OCI-LY1 (cell line): ENCODE measurements at regions not wholly inside any gene's neighbourhood (a gene's known extent, or its start where the extent isn't known, plus 50 kb on each side); places are given as distances from the start of the nearest gene placed in this dataset.

Experiments
- EZH2 ChIP-seq: fragments of 200-600 bp; sonication (generic), shearing (Covaris generic); IDR thresholded peaks from 2 replicates; pipeline ENCODE4 v1.8.0; 2017; ENCODE audit warnings: borderline replicate concordance, mixed run types, mild to moderate bottlenecking, antibody characterized with exemption, low read length, moderate library complexity, mixed read lengths
- TF ChIP-seq, protein P1 (sequence below): fragments of 200-600 bp; sonication (generic), shearing (Covaris generic); IDR thresholded peaks from 2 replicates; pipeline ENCODE4 v1.5.1; 2017; ENCODE audit warnings: mild to moderate bottlenecking, antibody characterized with exemption, low read length, moderate library complexity, mixed read lengths

DNA sequence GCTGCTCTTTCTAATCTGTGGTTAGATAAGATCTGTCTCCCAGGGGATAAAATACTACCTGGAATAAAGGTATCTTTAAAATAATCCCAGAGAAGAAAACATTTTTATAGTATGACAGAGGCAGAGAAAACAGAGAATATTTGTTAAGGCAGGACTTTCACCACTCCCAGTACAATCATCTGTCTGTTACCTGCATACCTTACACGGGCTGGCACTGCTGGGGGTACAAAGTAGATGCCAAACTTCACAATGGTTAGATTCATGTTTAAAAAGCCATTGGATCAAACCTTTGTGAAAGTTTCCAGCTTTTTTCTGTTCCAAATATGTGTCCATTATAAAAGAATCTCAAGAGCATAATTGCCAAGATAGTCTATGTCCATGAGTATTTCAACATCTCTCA, 273.6 kb upstream of the BTG1 start:
- TF ChIP-seq, protein P1, sequence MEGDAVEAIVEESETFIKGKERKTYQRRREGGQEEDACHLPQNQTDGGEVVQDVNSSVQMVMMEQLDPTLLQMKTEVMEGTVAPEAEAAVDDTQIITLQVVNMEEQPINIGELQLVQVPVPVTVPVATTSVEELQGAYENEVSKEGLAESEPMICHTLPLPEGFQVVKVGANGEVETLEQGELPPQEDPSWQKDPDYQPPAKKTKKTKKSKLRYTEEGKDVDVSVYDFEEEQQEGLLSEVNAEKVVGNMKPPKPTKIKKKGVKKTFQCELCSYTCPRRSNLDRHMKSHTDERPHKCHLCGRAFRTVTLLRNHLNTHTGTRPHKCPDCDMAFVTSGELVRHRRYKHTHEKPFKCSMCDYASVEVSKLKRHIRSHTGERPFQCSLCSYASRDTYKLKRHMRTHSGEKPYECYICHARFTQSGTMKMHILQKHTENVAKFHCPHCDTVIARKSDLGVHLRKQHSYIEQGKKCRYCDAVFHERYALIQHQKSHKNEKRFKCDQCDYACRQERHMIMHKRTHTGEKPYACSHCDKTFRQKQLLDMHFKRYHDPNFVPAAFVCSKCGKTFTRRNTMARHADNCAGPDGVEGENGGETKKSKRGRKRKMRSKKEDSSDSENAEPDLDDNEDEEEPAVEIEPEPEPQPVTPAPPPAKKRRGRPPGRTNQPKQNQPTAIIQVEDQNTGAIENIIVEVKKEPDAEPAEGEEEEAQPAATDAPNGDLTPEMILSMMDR, result no peak
- TF ChIP-seq EZH2, result no peak
